ENCODE measurements at regions not wholly inside any gene's neighbourhood (a gene's known extent, or its start where the extent isn't known, plus 50 kb on each side); places are given as distances from the start of the nearest gene placed in this dataset.

GRCh38 chr4:147076728-147077127 lies 131.1 kb upstream of the TTC29 start:
- TF ChIP-seq CTCF (IDR thresholded peaks at IDR 0.05; ENCODE audit: control insufficient read depth, insufficient read depth, low read depth, low read length, missing control alignments), result no peak
- DNase-seq (ENCODE audit: low read depth), result no peak
- no peak overlapping the region for H3K4me3 ChIP-seq (ENCODE audit: control insufficient read depth, low read depth, low read length)

GRCh38 chr4:147078362-147078761 lies 132.7 kb upstream of the TTC29 start:
- no peak for DNase-seq (ENCODE audit: low read depth)
- TF ChIP-seq CTCF (IDR thresholded peaks at IDR 0.05; ENCODE audit: control insufficient read depth, insufficient read depth, low read depth, low read length, missing control alignments), result no peak
- H3K4me3 ChIP-seq (ENCODE audit: control insufficient read depth, low read depth, low read length), result no peak overlapping the region

- DNase-seq (ENCODE audit: low read depth), result no peak
- no peak for TF ChIP-seq CTCF (IDR thresholded peaks at IDR 0.05; ENCODE audit: control insufficient read depth, insufficient read depth, low read depth, low read length, missing control alignments)
- no peak overlapping the region for H3K4me3 ChIP-seq (ENCODE audit: control insufficient read depth, low read depth, low read length)
These were observed 133.4 kb upstream of the TTC29 start for GRCh38 chr4:147078875-147079658.

GRCh38 chr4:147084861-147085260 lies 139.2 kb upstream of the TTC29 start:
- no peak overlapping the region for H3K4me3 ChIP-seq (ENCODE audit: control insufficient read depth, low read depth, low read length)
- no peak for TF ChIP-seq CTCF (IDR thresholded peaks at IDR 0.05; ENCODE audit: control insufficient read depth, insufficient read depth, low read depth, low read length, missing control alignments)
- no peak for DNase-seq (ENCODE audit: low read depth)

GRCh38 chr4:147085781-147086180 lies 140.1 kb upstream of the TTC29 start:
- no peak for TF ChIP-seq CTCF (IDR thresholded peaks at IDR 0.05; ENCODE audit: control insufficient read depth, insufficient read depth, low read depth, low read length, missing control alignments)
- no peak overlapping the region for H3K4me3 ChIP-seq (ENCODE audit: control insufficient read depth, low read depth, low read length)
- DNase-seq (ENCODE audit: low read depth), result no peak

GRCh38 chr4:147088146-147088545 lies 142.5 kb upstream of the TTC29 start:
- DNase-seq (ENCODE audit: low read depth), result no peak
- no peak overlapping the region; the same call in none of the 2 replicates for H3K4me3 ChIP-seq (ENCODE audit: control insufficient read depth, low read depth, low read length)
- no peak for TF ChIP-seq CTCF (IDR thresholded peaks at IDR 0.05; ENCODE audit: control insufficient read depth, insufficient read depth, low read depth, low read length, missing control alignments)

All from AG09309 (cell line).